Liver (tissue), 3 donors: ENCODE measurements at regions not wholly inside any gene's neighbourhood (a gene's known extent, or its start where the extent isn't known, plus 50 kb on each side); places are given as distances from the start of the nearest gene placed in this dataset.

Experiments used
- GABPA ChIP-seq, 2 donors: IDR thresholded peaks in 1 of 2; conservative IDR thresholded peaks in 1 of 2; 2 replicates each; pipeline ENCODE4 v1.6.1; 2016; ENCODE audit warnings: antibody characterized with exemption in 2 of 2, mild to moderate bottlenecking in 1 of 2, moderate library complexity in 1 of 2
- NR2F2 ChIP-seq: IDR thresholded peaks from 2 replicates; pipeline ENCODE4 v1.6.1; 2016; ENCODE audit warnings: antibody characterized with exemption
- RAD21 ChIP-seq, 2 donors: IDR thresholded peaks; 2 replicates each; pipeline ENCODE4 v1.6.1; 2016; ENCODE audit warnings: antibody characterized with exemption in 2 of 2, mild to moderate bottlenecking in 2 of 2
- TAF1 ChIP-seq: conservative IDR thresholded peaks from 2 replicates; pipeline ENCODE4 v1.6.1; 2016; ENCODE audit warnings: antibody characterized with exemption, mild to moderate bottlenecking
- YY1 ChIP-seq: IDR thresholded peaks from 2 replicates; pipeline ENCODE4 v1.6.1; 2016; ENCODE audit warnings: antibody characterized with exemption, mild to moderate bottlenecking
- TF ChIP-seq, protein P1 (sequence below): fragments of 150-350 bp; IDR thresholded peaks from 2 replicates; pipeline ENCODE4 v1.5.1; 2017; ENCODE audit warnings: improper control_type of control experiment, low read depth, low read length; ENCODE audit not compliant: missing input control
- TF ChIP-seq, protein P2 (sequence below): IDR thresholded peaks from 2 replicates; pipeline ENCODE4 v1.6.1; 2016; ENCODE audit warnings: antibody characterized with exemption
- TF ChIP-seq, protein P3 (sequence below): IDR thresholded peaks from 2 replicates; pipeline ENCODE4 v1.6.1; 2016; ENCODE audit warnings: antibody characterized with exemption, mild to moderate bottlenecking
- TF ChIP-seq, protein P4 (sequence below): IDR thresholded peaks from 2 replicates; pipeline ENCODE4 v1.6.1; 2016; ENCODE audit warnings: antibody characterized with exemption
- TF ChIP-seq, protein P5 (sequence below): IDR thresholded peaks from 2 replicates; pipeline ENCODE4 v1.6.1; 2016; ENCODE audit warnings: antibody characterized with exemption
- donor health status: healthy.
- donor health status: healthy.

DNA sequence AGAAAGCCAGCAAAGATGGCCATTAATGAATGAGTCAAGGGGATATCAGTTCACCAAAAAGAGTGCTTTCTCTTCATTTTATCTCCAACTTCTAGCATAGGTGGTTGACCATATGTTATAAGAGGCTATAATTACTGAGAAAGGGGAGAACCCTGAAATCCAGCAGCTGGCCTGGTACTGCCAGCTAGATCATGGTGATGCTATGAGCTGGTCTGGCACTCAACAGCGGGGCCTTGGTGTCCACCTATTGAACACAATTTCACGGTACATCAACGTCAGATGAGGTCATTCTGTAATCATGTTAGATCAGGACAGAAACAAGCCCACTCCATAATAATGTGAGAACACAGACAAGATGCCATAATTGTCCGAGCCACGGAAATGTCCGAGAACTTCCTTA lies 1644.8 kb upstream of the PCDH7 start:
- TF ChIP-seq GABPA (IDR thresholded peaks at IDR 0.05 in 1 of 2, conservative IDR thresholded peaks at IDR 0.05 in 1 of 2) (no peak), RAD21 (IDR thresholded peaks at IDR 0.05) (no peak), TAF1 (no peak), NR2F2 (no peak), YY1 (no peak)
- TF ChIP-seq, protein P1, sequence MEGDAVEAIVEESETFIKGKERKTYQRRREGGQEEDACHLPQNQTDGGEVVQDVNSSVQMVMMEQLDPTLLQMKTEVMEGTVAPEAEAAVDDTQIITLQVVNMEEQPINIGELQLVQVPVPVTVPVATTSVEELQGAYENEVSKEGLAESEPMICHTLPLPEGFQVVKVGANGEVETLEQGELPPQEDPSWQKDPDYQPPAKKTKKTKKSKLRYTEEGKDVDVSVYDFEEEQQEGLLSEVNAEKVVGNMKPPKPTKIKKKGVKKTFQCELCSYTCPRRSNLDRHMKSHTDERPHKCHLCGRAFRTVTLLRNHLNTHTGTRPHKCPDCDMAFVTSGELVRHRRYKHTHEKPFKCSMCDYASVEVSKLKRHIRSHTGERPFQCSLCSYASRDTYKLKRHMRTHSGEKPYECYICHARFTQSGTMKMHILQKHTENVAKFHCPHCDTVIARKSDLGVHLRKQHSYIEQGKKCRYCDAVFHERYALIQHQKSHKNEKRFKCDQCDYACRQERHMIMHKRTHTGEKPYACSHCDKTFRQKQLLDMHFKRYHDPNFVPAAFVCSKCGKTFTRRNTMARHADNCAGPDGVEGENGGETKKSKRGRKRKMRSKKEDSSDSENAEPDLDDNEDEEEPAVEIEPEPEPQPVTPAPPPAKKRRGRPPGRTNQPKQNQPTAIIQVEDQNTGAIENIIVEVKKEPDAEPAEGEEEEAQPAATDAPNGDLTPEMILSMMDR: no peak
- TF ChIP-seq, protein P2, sequence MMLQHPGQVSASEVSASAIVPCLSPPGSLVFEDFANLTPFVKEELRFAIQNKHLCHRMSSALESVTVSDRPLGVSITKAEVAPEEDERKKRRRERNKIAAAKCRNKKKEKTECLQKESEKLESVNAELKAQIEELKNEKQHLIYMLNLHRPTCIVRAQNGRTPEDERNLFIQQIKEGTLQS: no peak
- TF ChIP-seq, protein P3, sequence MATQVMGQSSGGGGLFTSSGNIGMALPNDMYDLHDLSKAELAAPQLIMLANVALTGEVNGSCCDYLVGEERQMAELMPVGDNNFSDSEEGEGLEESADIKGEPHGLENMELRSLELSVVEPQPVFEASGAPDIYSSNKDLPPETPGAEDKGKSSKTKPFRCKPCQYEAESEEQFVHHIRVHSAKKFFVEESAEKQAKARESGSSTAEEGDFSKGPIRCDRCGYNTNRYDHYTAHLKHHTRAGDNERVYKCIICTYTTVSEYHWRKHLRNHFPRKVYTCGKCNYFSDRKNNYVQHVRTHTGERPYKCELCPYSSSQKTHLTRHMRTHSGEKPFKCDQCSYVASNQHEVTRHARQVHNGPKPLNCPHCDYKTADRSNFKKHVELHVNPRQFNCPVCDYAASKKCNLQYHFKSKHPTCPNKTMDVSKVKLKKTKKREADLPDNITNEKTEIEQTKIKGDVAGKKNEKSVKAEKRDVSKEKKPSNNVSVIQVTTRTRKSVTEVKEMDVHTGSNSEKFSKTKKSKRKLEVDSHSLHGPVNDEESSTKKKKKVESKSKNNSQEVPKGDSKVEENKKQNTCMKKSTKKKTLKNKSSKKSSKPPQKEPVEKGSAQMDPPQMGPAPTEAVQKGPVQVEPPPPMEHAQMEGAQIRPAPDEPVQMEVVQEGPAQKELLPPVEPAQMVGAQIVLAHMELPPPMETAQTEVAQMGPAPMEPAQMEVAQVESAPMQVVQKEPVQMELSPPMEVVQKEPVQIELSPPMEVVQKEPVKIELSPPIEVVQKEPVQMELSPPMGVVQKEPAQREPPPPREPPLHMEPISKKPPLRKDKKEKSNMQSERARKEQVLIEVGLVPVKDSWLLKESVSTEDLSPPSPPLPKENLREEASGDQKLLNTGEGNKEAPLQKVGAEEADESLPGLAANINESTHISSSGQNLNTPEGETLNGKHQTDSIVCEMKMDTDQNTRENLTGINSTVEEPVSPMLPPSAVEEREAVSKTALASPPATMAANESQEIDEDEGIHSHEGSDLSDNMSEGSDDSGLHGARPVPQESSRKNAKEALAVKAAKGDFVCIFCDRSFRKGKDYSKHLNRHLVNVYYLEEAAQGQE: no peak
- TF ChIP-seq, protein P4, sequence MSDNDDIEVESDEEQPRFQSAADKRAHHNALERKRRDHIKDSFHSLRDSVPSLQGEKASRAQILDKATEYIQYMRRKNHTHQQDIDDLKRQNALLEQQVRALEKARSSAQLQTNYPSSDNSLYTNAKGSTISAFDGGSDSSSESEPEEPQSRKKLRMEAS: no peak
- TF ChIP-seq, protein P5, sequence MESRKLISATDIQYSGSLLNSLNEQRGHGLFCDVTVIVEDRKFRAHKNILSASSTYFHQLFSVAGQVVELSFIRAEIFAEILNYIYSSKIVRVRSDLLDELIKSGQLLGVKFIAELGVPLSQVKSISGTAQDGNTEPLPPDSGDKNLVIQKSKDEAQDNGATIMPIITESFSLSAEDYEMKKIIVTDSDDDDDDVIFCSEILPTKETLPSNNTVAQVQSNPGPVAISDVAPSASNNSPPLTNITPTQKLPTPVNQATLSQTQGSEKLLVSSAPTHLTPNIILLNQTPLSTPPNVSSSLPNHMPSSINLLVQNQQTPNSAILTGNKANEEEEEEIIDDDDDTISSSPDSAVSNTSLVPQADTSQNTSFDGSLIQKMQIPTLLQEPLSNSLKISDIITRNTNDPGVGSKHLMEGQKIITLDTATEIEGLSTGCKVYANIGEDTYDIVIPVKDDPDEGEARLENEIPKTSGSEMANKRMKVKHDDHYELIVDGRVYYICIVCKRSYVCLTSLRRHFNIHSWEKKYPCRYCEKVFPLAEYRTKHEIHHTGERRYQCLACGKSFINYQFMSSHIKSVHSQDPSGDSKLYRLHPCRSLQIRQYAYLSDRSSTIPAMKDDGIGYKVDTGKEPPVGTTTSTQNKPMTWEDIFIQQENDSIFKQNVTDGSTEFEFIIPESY: no peak
